ENCODE measurements at regions not wholly inside any gene's neighbourhood (a gene's known extent, or its start where the extent isn't known, plus 50 kb on each side); places are given as distances from the start of the nearest gene placed in this dataset.

DNA sequence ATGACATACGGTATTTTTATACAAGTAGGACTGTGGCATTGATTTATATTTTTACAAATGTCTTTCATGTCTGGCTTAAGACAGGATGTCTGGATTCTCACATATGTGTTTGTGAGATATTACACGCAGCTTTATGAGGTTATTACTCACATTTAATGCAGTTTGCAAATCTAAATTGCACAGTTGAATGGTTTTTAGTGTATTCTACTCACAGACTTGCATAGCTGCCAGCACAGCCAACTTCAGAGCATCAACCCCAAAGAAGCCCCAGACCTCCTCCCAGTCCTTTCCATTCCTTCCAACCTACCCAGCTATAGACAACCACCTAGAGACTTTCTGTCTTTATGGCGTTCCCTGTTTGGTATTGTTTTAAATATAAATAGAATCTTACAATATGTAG is 193.8 kb upstream of the SHH start:
- Histone ChIP-seq H3K9ac (ENCODE audit: low read length in 3 of 3) (no peak overlapping the region), H3K4me1 (ENCODE audit: control insufficient read depth in 2 of 3, insufficient read depth in 2 of 3, low read depth in 1 of 3, low read length in 3 of 3) (no peaks in the 10 kb centered on the region), H3K9me3 (ENCODE audit: control insufficient read depth in 2 of 3, insufficient read depth in 1 of 3, low read length in 3 of 3) (peaks cover 0 to 9% (median 0%) of the 10 kb centered on the region in 3 donors), H3K27ac (ENCODE audit: low read depth in 2 of 2, low read length in 2 of 2) (no peak overlapping the region), H3K4me3 (ENCODE audit: low read length in 3 of 3) (no peak overlapping the region), H3K27me3 (ENCODE audit: control insufficient read depth, insufficient read depth, low read length) (no peaks in the 10 kb centered on the region), H3K36me3 (ENCODE audit: control insufficient read depth in 2 of 3, insufficient read depth in 3 of 3, low read length in 3 of 3) (no peaks in the 10 kb centered on the region)
- intact Hi-C loops (cut with DNase I) = no loop called here
- TF ChIP-seq, protein P1, sequence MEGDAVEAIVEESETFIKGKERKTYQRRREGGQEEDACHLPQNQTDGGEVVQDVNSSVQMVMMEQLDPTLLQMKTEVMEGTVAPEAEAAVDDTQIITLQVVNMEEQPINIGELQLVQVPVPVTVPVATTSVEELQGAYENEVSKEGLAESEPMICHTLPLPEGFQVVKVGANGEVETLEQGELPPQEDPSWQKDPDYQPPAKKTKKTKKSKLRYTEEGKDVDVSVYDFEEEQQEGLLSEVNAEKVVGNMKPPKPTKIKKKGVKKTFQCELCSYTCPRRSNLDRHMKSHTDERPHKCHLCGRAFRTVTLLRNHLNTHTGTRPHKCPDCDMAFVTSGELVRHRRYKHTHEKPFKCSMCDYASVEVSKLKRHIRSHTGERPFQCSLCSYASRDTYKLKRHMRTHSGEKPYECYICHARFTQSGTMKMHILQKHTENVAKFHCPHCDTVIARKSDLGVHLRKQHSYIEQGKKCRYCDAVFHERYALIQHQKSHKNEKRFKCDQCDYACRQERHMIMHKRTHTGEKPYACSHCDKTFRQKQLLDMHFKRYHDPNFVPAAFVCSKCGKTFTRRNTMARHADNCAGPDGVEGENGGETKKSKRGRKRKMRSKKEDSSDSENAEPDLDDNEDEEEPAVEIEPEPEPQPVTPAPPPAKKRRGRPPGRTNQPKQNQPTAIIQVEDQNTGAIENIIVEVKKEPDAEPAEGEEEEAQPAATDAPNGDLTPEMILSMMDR (IDR thresholded peaks at IDR 0.05; ENCODE audit: borderline replicate concordance, extremely low read depth, insufficient read depth) = no peak
- no peak for FAIRE-seq
- DNase-seq = no peak

DNA sequence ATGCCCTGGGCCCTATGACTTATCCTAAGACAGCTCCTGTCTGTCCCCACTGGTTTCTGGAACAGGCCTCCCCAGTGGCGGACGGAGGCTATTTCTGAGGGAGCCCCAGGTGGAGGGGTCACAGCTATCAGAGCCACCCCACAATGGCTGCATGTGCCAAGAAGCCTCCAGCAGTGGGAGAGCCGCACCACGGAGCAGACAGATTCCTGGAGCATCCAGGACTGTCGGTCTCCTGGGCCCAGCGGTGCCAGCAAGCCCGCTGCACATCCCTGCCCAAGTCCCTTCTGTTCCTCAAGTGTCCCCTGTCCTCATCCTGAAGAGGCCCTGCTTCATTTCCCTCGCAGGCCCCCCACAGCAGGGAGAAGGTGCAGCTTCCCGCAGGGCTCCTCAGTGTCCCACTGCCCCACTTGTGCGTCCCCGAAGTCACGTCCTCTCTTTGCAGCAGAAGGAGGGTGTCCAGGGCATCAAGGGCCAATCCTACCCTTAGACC is 193.0 kb upstream of the SHH start:
- H3K9me3 ChIP-seq (ENCODE audit: control insufficient read depth in 2 of 3, insufficient read depth in 1 of 3, low read length in 3 of 3) = peaks cover 0 to 7% (median 0%) of the 10 kb centered on the region in 3 donors
- H3K27ac ChIP-seq (ENCODE audit: low read depth in 2 of 2, low read length in 2 of 2) = no peak overlapping the region
- DNase-seq (peak in 2 of 5 donors; percentile 7 to 39), FAIRE-seq (no peak)
- TF ChIP-seq, protein P1 (IDR thresholded peaks at IDR 0.05; ENCODE audit: borderline replicate concordance, extremely low read depth, insufficient read depth) = no peak
- H3K36me3 ChIP-seq (ENCODE audit: control insufficient read depth in 2 of 3, insufficient read depth in 3 of 3, low read length in 3 of 3) = no peaks in the 10 kb centered on the region
- H3K4me1 ChIP-seq (ENCODE audit: control insufficient read depth in 2 of 3, insufficient read depth in 2 of 3, low read depth in 1 of 3, low read length in 3 of 3) = no peaks in the 10 kb centered on the region
- H3K4me3 ChIP-seq (ENCODE audit: low read length in 3 of 3) = no peak overlapping the region
- no peaks in the 10 kb centered on the region for H3K27me3 ChIP-seq (ENCODE audit: control insufficient read depth, insufficient read depth, low read length)
- intact Hi-C loops (cut with DNase I) = no loop called here
- H3K9ac ChIP-seq (ENCODE audit: low read length in 3 of 3) = no peak overlapping the region

DNA sequence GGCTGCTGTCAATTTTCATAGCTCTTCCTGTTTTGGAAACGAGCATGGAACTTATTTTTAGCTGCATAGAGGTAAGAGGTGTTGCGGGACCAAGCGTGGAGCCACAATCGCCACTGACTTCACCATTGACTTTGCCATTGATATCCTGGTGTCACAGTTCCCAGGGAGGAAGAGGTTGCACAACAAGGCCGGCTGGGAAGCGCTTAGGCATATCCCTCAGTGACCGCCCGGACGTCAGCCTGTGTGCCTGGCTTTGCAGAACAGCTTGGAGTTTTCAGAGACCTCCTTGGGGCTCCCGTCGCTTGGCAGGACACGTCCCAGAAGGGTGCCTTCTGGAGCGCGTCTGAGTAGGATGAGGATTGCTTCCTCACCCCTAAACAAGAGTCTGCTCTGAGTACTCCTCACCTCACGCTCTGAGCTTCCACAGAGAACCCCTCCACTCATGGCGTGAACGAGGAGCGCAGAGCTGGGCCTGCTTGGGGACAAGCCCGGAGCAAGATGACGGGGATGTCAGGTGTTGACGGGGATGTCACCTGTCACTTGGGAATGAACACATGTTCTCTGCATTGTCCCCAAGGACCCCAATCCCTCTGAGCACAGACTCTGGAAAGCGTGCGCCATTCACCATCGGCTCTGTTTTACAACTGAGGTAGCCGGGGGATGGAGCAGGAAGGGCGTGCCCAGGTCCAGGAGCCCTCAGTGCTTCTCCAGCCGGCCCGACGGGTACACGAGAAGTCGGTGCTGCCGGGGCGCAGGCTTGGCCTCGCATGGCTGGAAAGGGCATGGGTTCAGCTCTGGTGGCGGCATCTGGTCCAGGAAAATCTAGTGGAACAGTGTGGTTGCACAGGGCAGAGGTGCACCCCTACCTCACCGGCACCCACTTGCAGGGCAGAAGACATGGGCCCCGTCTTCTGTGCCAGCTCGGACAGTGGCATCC is 192.3 kb upstream of the SHH start:
- FAIRE-seq (no peak), DNase-seq (peak in 2 of 5 donors; percentile 10 to 59)
- Histone ChIP-seq H3K27me3 (ENCODE audit: control insufficient read depth, insufficient read depth, low read length) (no peaks in the 10 kb centered on the region), H3K4me1 (ENCODE audit: control insufficient read depth in 2 of 3, insufficient read depth in 2 of 3, low read depth in 1 of 3, low read length in 3 of 3) (no peaks in the 10 kb centered on the region), H3K36me3 (ENCODE audit: control insufficient read depth in 2 of 3, insufficient read depth in 3 of 3, low read length in 3 of 3) (no peaks in the 10 kb centered on the region), H3K27ac (ENCODE audit: low read depth in 2 of 2, low read length in 2 of 2) (no peak overlapping the region), H3K4me3 (ENCODE audit: low read length in 3 of 3) (no peak overlapping the region), H3K9me3 (ENCODE audit: control insufficient read depth in 2 of 3, insufficient read depth in 1 of 3, low read length in 3 of 3) (peaks cover 0 to 5% (median 0%) of the 10 kb centered on the region in 3 donors), H3K9ac (ENCODE audit: low read length in 3 of 3) (no peak overlapping the region)
- TF ChIP-seq, protein P1 (IDR thresholded peaks at IDR 0.05; ENCODE audit: borderline replicate concordance, extremely low read depth, insufficient read depth) = no peak
- intact Hi-C loops (cut with DNase I) = no loop called here

All from kidney (tissue), 13 donors.